GM12892 (cell line): ENCODE measurements at regions not wholly inside any gene's neighbourhood (a gene's known extent, or its start where the extent isn't known, plus 50 kb on each side); places are given as distances from the start of the nearest gene placed in this dataset.

Source experiments
- POLR2A ChIP-seq: IDR thresholded peaks from 2 replicates; pipeline ENCODE4 v1.6.1; 2011; ENCODE audit warnings: low read depth, low read length, control low read depth
- POLR2AphosphoS5 ChIP-seq: IDR thresholded peaks from 2 replicates; pipeline ENCODE4 v1.6.1; 2011; ENCODE audit warnings: low read depth, low read length, control low read depth
- TAF1 ChIP-seq: IDR thresholded peaks from 2 replicates; pipeline ENCODE4 v1.6.1; 2011; ENCODE audit warnings: low read depth, mild to moderate bottlenecking, control low read depth, low read length, borderline replicate concordance

DNA sequence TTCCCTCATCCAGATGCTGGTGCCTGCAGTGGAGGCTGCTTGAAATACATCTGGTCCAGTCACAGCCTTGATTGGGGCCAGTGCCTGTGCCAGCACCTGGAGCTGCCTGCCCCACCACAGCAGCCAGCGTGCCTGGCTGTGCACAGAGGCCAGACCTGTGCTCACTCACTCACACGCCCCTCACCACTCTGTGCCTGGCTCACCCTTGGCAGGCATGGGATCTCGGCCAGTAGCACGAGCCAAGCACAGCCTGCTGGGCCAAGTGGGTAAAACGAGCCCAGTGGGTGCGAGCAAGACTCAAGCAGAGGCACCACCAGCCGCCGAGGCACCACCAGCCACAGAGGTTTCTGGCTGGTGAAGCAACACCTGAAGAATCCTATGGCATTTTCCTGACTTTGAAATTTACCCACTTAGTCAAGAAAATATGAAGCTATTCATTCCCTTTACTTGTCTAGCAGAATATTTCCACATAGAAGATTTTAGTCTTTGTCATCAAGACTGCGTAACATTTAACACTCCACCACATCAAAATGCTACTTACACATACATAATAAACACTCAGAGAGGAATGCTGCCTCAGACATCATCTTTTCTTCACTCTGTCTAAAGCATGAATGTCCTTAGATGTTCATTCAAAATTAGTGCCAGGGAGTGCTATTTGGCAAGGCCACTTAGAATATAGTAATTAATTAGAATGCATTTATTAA lies 424.3 kb upstream of the FAT3 start:
- TF ChIP-seq POLR2AphosphoS5 (no peak), POLR2A (no peak), TAF1 (no peak)
